ENCODE measurements at regions not wholly inside any gene's neighbourhood (a gene's known extent, or its start where the extent isn't known, plus 50 kb on each side); places are given as distances from the start of the nearest gene placed in this dataset.
"Not testable (repeated sequence)": the region's sequence is repeated elsewhere in the genome, so short reads cannot be mapped to it uniquely, and the experiment has no call there.

DNA sequence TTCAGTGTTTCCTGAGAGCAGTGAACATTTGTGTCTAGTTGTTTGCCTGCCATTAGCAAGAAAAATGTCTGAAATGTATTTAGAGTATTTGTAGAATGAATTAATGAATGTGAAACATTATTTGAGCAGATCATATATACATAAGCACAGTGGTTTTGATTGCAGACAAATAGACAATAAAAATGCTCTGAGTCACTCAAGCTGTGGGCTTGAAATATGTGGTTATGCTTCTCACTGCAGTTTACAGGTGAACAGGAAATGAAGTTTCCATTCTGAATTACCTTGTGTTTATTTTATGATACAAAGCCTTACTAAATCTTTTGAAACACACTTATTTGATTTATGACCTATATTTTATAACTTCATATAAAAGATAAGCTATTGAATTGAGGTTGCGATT is 827.7 kb downstream of the TMTC2 start:
- DNase-seq: no peak

DNA sequence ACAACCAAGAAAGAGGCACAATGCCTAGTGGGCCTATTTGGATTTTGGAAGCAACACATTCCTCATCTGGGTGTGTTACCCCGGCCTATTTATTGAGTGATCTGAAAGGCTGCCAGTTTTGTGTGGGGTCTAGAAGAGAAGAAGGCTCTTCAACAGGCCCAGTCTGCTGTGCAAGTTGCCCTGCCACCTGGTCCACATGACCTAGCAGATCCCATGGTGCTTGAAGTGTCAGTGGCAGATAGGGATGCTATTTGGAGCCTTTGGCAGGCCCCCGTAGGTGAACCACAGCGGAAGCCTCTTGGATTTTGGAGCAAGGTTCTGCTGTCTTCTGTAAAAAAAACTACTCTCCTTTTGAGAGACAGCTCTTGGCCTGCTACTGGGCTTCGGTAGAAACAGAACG is 820.1 kb downstream of the TMTC2 start:
- no peak for DNase-seq

DNA sequence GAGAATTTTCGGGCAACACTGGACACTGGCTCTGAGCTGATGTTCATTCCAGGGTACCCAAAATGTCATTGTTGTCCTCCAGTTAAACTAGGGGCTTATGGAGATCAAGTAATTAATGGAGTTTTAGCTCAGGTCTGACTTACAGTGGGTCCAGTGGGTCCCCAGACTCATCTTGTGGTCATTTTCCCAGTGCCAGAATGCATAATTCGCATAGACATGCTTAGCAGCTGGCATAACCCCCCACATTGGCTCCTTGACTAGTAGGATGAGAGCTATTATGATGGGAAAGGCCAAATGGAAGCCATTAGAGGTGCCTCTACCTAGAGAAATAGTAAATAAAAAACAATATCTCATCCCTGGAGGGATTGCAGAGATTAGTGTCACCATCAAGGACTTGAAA is 818.9 kb downstream of the TMTC2 start:
- no peak for DNase-seq

DNA sequence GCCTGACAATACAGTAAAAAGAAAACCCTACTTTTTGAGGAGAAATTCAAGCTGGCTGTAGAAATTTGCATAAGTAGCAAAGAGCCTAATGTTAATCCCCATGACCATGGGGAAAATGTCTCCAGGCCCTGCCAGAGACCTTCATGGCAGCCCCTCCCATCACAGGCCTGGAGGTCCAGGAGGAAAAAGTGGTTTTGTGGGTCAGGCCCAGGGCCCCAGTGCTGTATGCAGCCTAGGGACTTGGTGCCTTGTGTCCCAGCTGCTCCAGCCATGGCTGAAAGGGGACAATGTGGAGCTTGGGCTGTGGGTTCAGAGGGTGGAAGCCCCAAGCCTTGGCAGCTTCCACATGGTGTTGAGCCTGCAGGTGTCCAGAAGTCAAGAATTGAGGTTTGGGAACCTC is 813.2 kb downstream of the TMTC2 start:
- not testable (repeated sequence) for DNase-seq

DNA sequence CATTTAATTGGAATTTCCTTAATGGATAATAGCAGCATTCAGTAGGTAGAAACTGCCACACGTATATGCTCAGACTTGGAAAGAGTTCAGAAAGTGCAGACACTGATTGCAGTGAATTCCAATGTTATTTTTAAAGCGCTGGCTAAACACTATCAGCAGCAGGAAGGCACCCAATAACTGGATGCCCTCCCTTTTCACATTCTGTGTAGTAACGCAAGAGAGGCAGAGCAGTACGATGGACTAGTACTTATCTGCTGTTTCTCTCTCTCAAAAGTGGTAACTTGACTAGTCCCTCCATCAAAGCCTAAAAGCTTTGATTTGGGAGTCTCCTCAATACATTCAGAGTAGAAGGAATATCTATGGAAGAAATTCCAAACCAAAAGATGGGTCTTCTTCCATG is 791.0 kb downstream of the TMTC2 start:
- DNase-seq: no peak

DNA sequence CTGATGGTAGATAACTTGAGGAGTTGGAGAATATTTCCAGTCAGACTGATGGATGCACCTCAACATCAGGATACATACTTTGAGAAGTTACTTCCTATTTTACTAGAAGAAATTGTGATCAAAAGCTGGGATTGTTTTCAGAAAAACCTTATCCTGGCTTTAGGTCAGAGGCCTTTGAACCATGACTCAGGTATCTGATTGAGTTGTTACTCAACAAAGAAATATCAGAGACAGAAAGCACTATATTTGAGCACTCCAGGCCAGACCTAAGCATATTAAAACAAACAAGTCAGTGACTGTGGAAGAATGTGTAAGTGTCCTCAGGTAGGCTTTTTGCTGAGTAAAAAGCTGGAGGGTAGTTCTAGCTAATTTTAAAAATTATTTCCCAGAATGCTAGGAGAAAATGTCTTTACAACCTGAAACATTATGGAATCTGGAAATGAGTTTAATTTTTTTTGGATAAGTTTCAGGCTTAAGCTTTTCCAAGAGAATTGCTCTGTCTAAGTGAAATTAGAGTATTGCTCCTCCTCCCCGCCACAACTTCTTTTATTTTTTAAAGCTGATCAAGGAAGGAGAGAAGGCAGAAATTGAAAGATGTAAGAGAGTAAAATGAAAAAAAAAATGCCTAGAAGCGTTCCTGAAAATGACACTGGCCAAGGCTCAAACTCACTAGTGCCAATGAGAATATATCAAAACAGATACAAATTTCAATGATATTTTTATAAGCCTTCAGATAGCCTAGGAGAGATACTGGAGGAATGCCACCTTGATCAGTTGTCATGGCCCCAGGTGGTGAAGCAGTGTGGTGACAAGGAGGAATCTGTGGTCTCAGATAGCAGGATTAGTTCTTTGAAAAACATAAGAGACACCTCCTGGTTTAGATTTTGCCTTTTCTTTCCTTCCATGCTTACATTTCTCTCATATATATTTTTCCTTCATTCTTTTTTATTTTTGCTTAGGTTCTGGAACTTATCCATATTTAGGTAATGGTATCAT is 790.3 kb downstream of the TMTC2 start:
- DNase-seq: no peak

DNA sequence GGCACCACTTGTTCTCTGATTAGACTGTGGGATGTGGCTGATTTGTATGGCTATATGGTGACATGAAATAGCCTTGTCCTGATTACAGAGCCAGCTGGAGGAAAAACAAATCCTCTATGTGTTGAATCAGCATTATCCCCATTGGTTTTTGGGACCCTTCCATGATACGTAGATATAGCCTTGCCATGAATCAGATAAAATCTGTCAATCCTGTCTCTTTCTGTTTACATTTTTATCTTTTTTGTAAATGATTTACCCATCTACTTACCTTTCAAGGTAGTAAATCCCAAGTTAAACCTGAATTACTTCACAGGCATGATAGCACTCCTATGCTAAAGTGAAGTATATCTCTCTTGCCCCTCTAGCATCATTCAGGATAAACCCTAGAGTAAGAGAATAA is 789.3 kb downstream of the TMTC2 start:
- DNase-seq: no peak

DNA sequence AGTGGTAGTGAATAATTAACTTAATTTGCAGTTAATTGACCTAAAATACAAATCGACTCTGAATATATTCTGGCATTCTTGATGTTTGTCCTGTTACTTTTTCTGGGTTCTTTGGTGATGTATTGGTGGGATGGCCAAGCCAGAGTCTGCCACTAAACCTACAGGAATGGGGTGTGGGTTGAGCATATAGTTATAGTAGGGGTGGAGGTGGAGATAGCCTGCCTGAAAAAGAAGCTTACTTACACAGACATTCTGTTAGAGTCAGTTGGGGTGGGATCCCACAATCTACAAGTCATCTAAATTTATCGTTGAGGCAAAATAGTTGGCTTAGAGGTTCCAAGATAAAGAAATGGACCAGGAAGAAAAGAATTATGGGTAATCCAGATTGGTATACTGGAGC is 787.7 kb downstream of the TMTC2 start:
- no peak for DNase-seq

DNA sequence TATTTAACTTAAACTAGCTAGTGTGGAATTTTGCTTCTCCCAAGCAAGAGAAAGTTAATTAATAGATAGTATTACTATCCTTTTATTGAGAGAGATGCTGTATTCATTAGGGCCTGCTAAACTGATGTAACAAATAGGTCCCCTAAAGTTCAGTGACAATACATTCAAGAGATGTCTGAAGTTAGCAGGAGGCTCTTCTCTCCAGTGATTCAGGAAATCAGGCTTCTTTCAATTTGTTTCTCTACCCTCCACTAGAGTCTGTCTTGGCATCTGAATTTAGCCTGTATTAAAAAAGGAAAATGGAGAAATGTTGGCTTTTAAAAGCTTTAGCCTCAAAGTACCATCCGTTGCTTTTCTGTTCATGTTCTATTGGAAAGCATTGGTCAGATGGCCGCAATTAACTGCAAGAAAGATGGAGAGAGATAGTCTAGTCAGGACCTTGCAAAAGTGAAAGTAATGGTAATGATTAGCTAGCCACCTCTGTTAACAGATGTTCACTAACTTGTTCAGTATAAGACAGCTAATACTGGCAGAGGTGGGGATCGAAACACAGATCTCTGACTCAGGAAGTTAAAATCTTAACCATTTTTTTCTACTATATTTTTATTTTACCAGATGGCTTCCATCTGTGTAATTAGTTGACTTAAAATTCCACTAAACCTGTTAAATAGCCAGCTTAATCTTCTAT is 786.8 kb downstream of the TMTC2 start:
- no peak for DNase-seq

DNA sequence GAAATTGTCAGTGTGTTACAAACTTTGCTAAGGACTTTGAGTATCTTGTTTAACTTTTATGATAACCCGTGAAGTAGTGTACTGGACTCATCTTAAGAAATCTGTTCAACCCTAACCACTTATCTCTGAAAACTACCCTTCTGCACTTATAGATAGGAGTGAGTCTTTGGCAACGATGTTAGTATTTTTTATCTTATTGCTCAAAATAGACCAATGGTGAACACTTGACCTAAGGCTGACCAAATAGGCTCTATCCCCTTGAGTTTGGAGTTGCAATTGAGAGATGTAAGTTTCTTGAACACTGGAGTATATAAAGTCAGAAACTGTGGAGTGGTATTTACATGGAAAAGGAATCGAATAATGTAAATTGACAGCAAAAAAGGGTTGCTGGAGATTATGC is 786.1 kb downstream of the TMTC2 start:
- no peak for DNase-seq

DNA sequence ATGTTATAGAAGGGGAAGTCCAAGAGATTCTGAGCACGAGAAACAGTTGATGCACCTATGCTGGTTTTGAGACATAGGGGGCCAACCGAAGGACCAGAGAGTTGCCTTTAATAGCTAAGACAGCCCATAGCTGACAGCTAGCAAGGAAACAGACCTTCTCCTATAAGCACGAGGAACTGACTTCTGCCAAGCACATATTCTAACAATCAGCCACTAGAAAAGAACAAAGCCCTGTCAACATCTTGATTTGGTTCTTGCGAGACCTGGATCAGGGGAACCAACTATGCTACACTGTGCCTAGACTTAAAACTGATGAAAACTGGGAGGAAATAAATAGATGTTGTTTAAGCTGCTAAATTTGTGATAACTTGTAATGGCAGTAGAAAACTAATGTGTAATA is 785.6 kb downstream of the TMTC2 start:
- no peak for DNase-seq

DNA sequence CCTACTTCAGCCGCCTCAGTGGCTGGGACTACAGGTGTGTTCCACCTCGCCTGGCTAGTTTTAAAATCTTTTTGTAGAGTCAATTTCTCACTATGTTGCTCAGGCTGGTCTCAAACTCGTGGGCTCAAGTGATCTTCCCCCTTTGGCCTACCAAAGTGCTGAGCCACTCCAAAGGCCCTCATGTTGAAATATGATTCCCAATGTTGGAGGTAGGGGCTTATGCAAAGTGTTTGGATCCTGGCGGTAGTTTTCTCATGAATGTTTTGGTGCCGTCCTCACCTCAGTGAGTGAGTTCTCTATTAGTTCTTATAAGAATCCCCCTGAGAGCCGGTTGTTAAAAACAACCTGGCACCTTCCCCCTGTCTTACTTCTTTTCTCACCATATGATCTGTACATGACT is 784.6 kb downstream of the TMTC2 start:
- no peak for DNase-seq

DNA sequence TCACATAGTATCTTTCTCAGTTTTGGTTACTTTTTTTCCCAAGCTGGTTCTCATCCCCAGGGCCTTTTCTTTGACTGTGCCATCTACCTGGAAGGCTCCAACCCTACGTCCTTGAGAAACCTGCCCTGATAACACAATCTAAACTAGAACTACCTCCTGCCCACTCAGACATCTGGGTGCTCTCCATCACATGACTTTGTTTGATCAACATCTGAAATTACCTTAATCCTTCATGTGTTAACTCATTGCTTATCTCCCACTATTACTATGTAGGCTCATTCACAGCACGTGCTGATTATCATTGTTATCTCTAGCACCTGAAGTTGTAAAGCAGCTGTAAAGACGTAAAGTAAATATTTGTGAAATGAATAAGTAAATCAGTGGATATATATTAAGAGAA is 784.0 kb downstream of the TMTC2 start:
- no peak for DNase-seq

DNA sequence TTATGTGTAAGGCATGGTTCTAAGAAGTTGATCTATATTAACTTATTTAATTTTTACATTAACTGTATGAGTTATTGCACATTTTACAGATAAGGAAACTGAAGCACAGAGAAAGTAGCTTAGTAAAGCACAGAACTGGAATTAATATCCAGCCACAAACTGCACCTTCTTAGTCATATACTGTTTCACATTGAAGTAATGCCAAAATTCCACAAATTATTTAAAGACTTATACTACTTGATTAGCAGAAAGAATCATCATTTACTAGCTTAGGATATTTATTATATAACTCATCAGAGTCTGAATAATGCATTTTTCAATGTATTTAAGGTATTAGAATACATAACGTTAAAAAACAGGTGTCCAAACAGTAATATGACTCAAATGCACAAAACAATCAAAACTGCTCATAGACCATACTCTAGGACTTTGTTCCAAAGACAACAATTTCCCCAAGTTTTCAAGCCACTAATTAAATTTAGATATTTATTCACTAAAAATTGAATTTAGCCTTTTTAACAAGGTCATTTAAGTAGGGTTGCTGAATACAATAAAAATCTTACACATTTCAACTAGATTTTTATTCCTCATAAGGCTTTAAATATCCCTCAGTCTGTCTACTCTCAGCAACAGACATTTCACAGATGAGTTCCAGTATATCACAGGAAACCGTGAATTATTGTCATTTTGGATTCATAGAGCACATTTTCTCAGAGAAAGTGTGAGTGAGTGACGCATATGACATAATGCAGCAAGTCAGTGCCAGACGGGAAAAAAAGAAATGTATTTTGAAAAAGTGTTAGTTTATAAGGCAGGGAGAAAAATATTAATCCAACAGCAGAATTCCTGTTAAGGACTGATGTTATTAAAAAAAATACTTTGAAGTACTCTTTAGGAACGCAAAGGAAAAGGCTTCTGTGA is 782.5 kb downstream of the TMTC2 start:
- DNase-seq: no peak

DNA sequence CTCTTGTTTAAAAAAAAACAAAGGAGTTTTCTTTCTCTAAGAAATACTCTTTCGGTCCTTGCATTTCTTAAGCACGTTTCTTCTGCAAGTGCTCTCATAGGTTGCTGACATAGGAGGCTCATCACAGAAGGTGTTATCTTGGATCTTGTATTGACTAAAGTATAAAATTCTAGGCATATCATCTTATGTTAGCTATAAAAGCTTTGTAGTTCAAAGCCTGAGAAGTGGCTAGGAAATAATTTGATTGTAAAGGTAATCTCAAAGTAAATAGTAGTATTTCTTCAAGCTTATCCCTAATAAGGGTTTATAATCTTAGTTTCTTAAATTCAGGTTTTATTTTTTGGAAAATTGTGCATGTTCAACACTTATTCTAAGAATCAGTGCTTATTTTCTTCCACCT is 778.9 kb downstream of the TMTC2 start:
- no peak for DNase-seq

DNA sequence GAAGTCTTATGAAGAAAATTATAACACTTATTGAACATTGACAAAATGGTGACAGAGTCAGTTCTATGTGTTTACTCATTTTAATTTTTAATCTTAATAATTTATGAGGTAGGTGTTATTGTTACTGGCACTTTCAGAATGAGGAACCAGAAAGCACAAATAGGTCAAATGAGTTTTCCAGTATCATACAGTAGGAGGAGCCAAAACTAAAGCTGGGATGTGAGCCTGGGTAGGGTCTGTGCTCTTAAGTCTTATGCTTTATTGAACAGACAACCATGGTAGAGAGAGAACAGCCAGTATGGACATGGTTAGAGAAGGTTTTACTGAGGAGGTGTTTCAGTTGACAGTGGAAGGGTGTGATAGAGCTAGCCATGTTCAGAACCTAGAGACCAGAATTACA is 775.7 kb downstream of the TMTC2 start:
- DNase-seq: no peak

DNA sequence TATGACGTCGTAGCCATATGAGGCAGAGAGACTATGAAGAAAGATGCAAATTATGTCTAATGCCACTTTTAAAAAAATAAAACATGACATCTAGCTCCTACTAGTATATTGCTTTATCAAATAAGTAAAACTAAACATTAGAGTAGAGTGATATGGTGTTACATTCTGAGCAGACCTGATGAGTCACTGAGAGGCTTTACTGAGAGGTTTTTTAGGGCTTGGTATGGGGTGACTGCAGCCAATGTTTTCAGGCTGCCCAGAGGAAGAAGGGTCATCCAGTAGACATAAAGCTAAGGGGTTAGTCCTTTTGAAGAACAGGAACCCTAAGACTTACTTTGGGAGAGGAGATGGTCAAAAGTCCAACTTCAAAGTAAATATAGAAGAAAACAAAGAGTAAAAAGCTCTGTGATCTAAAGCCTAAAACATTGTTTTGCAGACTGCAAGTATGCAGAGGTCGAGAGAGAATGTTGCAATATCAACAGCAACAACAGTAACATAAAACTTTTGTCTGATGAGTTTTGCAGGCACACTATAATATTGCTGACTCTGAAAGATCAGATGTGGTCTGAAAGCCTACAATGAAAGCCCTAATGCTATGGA is 774.7 kb downstream of the TMTC2 start:
- no peak for DNase-seq

DNA sequence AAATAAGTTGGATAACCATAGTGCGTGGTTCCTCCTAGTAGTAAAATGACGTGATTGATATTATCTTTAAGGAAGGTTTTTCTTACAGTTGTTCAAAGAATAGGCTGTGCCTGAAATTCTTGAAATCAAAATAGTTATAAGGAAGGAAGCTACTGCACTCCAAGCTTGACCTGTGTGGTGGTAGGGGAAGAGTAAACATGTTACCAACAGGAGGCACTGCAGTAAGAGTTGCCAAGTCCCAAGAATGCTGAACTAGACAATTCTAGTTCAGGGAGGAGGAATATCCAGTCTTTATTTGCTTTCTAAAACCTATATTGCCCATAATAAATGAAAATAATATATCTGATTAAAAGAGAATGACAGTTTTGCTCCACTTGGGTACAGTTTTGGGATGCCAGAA is 764.5 kb downstream of the TMTC2 start:
- no peak for DNase-seq

DNA sequence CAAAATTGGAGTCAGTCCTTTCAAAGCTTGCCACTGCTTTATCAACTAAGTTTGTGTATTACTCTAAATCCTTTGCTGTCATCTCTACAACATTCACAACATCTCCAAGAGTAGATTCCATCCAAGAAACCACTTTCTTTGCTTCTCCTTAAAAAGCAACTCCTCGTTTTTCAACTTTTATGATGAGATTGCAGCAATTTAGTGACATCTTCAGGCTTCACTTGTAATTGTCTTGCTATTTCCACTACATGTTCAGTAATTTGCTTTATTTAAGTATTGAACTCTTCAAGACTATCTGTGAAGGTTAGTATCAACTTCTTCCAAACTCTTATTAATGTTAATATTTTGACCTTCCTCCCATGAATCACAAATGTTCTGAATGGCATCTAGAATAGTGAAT is 747.9 kb downstream of the TMTC2 start:
- DNase-seq: no peak

DNA sequence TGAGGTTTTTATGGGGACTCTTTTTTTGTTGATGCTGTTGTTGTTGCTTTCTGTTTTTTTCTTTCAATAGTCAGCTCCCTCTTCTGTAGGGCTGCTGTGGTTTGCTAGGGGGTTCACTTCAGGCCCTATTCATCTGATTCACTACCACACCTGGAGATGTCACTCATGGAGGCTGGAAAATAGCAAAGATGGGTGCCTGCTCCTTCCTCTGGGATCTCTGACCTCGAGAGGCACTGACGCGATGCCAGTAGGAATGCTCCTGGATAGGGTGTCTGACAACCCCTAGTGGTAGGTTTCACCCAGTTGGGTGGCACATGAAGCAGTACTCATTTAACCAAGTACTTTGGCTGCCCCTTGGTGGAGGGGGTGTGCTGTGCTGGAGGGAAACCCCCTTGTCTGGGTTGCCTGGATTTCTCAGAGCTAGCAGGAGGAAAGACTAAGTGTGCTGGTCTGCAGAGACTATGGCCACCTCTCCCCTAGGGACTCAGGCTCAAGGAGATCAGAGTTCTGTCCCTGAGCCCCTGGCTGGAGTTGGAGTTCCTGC is 745.5 kb downstream of the TMTC2 start:
- no peak for DNase-seq

DNA sequence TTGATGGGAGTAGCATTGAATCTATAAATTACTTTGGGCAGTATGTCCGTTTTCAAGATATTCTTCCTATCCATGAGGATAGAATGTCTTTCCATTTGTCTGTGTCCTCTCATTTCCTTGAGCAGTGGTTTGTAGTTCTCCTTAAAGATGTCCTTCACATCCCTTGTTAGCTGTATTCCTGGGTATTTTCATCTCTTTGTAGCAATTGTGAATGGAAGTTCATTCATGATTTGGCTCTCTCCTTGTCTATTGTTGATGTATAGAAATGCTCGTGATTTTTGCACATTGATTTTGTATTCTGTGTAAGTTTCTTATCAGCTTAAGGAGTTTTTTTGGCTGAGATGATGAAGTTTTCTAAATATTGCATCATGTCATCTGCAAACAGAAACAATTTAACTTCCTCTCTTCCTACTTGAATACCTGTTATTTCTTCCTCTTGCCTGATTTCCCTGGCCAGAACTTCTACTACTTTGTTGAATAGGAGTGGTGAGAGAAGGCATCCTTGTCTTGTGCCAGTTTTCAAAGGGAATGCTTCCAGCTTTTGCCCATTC is 741.0 kb downstream of the TMTC2 start:
- not testable (repeated sequence) for DNase-seq

DNA sequence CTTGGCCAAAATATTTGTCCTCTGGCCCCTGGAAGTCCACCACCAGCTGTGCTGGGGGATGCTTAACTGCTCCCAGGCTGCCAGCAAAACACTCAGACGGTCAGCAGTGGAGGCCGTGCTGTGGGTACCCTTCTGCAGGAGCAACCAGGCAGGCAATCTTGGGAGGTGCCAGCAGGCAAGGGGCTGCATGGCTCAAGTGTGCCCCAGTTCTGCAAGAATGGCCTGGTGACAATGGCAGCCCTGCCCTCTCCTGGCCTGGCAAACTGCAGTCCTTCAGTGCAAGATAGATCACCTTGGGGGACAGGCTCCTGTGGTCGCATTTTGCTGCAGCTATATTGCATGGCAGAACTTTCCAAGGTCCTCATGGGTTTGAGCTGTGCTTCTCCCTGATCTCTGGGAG is 728.3 kb downstream of the TMTC2 start:
- no peak for DNase-seq
